Epithelial cell of proximal tubule (primary cell): ENCODE measurements at regions not wholly inside any gene's neighbourhood (a gene's known extent, or its start where the extent isn't known, plus 50 kb on each side); places are given as distances from the start of the nearest gene placed in this dataset.

ENCODE experiments used
- DNase-seq: peaks from one replicate; pipeline ENCODE4 v3.0.0-alpha.2; 2011; ENCODE audit warnings: low read depth
- H3K4me3 ChIP-seq: 2 replicates; pipeline ENCODE4 v1.5.1; 2011; ENCODE audit warnings: low read depth, mild to moderate bottlenecking, low read length
- TF ChIP-seq, protein P1 (sequence below): conservative IDR thresholded peaks from 2 replicates; pipeline ENCODE4 v1.5.1; 2012; ENCODE audit warnings: low read depth, mild to moderate bottlenecking, low read length

DNA sequence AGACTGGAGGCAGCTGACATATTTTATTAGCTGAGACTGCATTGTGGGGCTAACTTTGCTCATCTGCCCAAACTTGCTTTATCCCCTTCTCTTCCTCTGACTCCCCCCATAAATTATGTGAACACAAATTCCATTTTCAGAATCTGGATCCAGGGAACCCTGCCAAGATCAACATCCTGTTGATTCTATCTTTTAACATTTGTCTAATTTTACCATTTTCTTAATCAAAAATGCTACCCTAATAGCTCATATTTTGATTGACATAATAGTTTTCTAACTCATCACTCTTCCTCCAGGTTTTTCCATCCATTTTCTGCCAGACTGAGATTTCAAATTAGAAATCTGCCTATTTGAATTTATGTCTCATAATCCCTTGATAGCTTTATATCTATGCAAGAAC lies 184.7 kb upstream of the PRSS16 start:
- TF ChIP-seq, protein P1, sequence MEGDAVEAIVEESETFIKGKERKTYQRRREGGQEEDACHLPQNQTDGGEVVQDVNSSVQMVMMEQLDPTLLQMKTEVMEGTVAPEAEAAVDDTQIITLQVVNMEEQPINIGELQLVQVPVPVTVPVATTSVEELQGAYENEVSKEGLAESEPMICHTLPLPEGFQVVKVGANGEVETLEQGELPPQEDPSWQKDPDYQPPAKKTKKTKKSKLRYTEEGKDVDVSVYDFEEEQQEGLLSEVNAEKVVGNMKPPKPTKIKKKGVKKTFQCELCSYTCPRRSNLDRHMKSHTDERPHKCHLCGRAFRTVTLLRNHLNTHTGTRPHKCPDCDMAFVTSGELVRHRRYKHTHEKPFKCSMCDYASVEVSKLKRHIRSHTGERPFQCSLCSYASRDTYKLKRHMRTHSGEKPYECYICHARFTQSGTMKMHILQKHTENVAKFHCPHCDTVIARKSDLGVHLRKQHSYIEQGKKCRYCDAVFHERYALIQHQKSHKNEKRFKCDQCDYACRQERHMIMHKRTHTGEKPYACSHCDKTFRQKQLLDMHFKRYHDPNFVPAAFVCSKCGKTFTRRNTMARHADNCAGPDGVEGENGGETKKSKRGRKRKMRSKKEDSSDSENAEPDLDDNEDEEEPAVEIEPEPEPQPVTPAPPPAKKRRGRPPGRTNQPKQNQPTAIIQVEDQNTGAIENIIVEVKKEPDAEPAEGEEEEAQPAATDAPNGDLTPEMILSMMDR: no peak
- DNase-seq: no peak
- H3K4me3 ChIP-seq: no peak overlapping the region

DNA sequence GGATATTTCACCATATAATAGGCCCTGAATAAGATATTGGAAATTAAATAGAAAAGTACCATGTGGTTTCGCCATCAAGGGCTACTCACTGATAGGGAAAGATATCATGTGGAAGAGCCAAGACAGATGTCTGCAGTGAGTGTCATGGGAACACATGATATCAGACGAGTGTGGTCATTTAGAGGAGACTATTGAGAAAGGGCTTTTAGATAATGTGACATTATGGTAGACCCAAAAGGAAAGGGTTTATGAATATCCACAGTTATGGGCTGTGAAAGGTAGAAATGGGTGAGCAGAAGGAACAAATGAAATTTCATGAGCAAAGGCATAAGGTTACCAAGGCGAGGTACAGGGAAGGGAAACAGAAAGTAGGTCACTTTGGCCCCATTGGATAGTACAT lies 182.3 kb upstream of the PRSS16 start:
- no peak for DNase-seq
- TF ChIP-seq, protein P1: no peak
- no peak overlapping the region for H3K4me3 ChIP-seq

DNA sequence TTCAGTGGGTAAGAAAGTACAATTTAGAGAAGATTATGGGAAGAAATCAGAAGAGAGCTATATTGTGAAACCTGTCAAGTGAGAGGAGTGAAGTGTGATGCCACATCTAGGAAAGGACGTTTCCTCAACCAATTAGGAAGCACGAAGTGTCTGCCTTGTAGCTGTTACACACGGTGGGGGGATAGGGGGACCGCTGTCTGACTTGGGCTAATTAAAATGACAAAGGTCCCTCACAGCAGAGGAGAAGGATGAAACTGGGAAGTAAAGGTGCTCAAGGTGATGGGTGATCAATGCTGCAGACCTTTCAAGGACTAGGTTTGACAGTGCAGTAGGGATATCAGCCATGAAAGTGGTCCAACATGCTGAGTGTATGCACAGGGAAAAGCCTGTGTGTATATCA lies 181.1 kb upstream of the PRSS16 start:
- no peak for DNase-seq
- TF ChIP-seq, protein P1: no peak

DNA sequence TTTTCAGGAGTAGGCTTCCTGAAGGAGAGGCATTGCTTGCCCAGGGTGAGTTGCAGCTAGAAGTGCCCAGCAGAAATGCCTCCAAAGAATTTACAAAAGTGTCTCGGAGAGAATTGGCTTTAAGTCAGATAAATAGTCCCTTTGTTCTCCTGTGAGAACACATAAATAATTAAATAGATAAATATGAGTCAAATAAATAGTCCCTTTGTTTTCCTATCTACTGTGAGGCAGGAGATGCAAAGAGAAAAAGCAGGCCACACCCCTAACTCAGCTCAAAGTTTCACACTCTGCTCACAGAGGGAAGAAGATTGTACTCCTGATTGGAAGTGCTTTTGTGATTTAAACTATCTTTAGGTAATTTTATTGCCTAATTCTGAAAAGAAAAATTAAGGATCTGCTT lies 180.7 kb upstream of the PRSS16 start:
- TF ChIP-seq, protein P1: no peak
- no peak for DNase-seq

More for the DNA sequence above, 181.1 kb upstream of the PRSS16 start:
- no peak overlapping the region for H3K4me3 ChIP-seq

DNA sequence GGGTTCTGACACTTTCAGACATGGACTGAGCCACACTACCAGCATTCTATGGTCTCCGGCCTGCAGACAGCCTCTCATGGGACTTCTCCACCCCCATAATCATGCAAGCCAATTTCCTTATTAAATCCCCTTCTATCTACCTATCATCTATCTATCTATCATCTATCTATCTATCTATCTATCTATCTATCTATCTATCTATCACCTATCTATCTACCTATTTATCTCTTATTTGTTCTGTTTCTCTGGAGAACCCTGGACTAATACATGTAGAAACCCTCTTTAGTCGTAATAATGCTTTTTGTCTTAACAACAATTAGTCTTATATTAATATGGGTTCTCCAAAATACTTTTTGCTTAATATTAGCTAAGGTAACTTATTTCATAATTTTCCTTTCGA lies 174.1 kb upstream of the PRSS16 start:
- no peak overlapping the region for H3K4me3 ChIP-seq
- TF ChIP-seq, protein P1: no peak
- DNase-seq: no peak

More for the DNA sequence above, 180.7 kb upstream of the PRSS16 start:
- H3K4me3 ChIP-seq: no peak overlapping the region

DNA sequence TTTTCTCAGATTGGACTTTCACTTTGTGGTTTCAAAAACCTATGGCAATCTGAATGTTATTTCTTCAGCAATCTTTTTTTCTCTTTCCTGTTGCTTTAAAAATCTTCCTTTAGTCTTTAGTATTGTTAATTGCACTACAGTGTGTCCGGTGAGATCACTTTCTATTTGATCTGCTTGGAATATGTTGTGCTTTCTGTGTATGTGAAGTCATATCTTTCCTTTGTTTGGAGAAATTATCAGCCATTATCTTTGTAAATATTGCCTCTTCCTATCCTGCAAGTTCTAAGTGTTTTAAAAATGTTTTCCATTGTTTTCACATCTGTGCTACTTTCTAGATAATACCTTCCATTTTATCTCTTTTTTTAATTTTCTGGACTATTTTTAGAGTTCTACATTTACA lies 171.4 kb upstream of the PRSS16 start:
- no peak overlapping the region for H3K4me3 ChIP-seq
- DNase-seq: no peak
- TF ChIP-seq, protein P1: no peak

DNA sequence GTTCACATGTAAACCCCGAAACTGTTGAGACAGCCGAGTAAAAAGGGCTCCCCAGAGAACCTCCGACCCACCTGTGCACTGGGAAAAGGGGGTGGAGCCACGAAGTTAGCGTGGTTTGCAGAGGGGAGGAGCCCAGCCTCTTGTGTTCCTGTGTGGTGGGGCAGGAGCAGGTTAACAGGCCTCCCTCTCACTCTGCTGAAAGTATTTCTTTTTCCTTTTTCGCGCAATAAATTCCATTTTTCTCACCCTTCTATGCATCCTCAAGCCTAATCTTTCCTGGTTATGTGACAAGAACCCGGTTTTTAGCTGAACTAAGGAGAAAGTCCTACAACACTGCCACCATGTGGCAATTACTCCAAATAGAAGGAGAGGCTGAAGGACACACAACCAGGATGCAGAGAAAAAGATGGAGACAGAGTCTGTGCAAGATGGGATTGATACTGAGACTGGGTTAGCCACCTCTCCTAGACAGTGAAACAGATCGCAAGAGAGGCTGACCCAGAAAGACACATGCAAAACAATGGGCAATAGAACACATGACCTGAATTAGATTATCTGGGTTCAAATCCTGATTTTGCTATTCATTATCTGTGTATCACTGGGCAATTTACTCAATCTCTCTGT lies 168.7 kb upstream of the PRSS16 start:
- TF ChIP-seq, protein P1: peak; percentile 85
- peak; percentile 39 for DNase-seq
- H3K4me3 ChIP-seq: peak overlapping the region; percentile 59
